GM23338 (cell line): ENCODE measurements at regions not wholly inside any gene's neighbourhood (a gene's known extent, or its start where the extent isn't known, plus 50 kb on each side); places are given as distances from the start of the nearest gene placed in this dataset.

Source experiments
- ATAC-seq: fragments of 200-7000 bp; cut with Tn5 transposase; 3 replicates; pipeline ENCODE4 v1.9.1; 2020
- DNase-seq: peaks from one replicate; pipeline ENCODE4 v3.0.0-alpha.2; 2015; ENCODE audit warnings: low spot score
- H2AFZ ChIP-seq: fragments of 200-600 bp; sonication (generic); 2 replicates; pipeline ENCODE4 v1.8.0; 2016; ENCODE audit warnings: antibody characterized with exemption, mild to moderate bottlenecking, moderate library complexity
- H3F3A ChIP-seq: fragments of 200-600 bp; sonication (generic); replicated peaks from 2 replicates; pipeline ENCODE4 v1.8.0; 2017; ENCODE audit warnings: antibody characterized with exemption, mixed run types, low read depth
- H3K27ac ChIP-seq: fragments of 200-600 bp; sonication (generic); 2 replicates; pipeline ENCODE4 v1.6.1; 2016; ENCODE audit warnings: low read depth
- H3K27me3 ChIP-seq: fragments of 200-600 bp; sonication (generic); 2 replicates; pipeline ENCODE4 v1.8.0; 2016; ENCODE audit warnings: mild to moderate bottlenecking, mixed run types, moderate library complexity; ENCODE audit not compliant: insufficient read depth
- H3K36me3 ChIP-seq: fragments of 200-600 bp; sonication (generic); 2 replicates; pipeline ENCODE4 v1.8.0; 2016; ENCODE audit warnings: mild to moderate bottlenecking; ENCODE audit not compliant: insufficient read depth
- H3K4me1 ChIP-seq: fragments of 200-600 bp; sonication (generic); 2 replicates; pipeline ENCODE4 v1.8.0; 2016; ENCODE audit warnings: mild to moderate bottlenecking, moderate library complexity; ENCODE audit not compliant: insufficient read depth
- H3K4me2 ChIP-seq: fragments of 200-600 bp; sonication (generic); 2 replicates; pipeline ENCODE4 v1.7.1; 2017; ENCODE audit warnings: mixed run types
- H3K4me3 ChIP-seq: fragments of 200-600 bp; sonication (generic); 2 replicates; pipeline ENCODE4 v1.6.1; 2016; ENCODE audit warnings: mixed run types
- H3K79me2 ChIP-seq: fragments of 200-600 bp; sonication (generic); replicated peaks from 2 replicates; pipeline ENCODE4 v1.8.0; 2017; ENCODE audit warnings: mild to moderate bottlenecking; ENCODE audit not compliant: insufficient read depth
- H3K9me2 ChIP-seq: fragments of 200-600 bp; sonication (generic); 2 replicates; pipeline ENCODE4 v1.8.0; 2017; ENCODE audit not compliant: insufficient read depth
- H4K20me1 ChIP-seq: fragments of 200-600 bp; sonication (generic); replicated peaks from 2 replicates; pipeline ENCODE4 v1.8.0; 2017; ENCODE audit warnings: mild to moderate bottlenecking; ENCODE audit not compliant: insufficient read depth
- H3K27ac Mint-ChIP-seq: 2 replicates; pipeline ENCODE4 v1.8.0; 2020; ENCODE audit warnings: inconsistent platforms, mild to moderate bottlenecking, moderate library complexity, mixed read lengths
- H3K27me3 Mint-ChIP-seq: 3 replicates; pipeline ENCODE4 v1.8.0; 2022; ENCODE audit warnings: low read depth, mild to moderate bottlenecking, moderate library complexity, mixed read lengths, inconsistent platforms; ENCODE audit not compliant: insufficient read depth, poor library complexity
- H3K36me3 Mint-ChIP-seq: 3 replicates; pipeline ENCODE4 v1.8.0; 2021; ENCODE audit warnings: low read depth, mild to moderate bottlenecking, inconsistent platforms, moderate library complexity, mixed read lengths
- H3K4me1 Mint-ChIP-seq: 3 replicates; pipeline ENCODE4 v1.8.0; 2020; ENCODE audit warnings: mild to moderate bottlenecking, inconsistent platforms, mixed read lengths
- H3K4me3 Mint-ChIP-seq: 3 replicates; pipeline ENCODE4 v1.8.0; 2021; ENCODE audit warnings: moderate library complexity, mild to moderate bottlenecking, inconsistent platforms, mixed read lengths
- H3K9me3 Mint-ChIP-seq: 3 replicates; pipeline ENCODE4 v1.8.0; 2020; ENCODE audit warnings: moderate library complexity, mild to moderate bottlenecking, inconsistent platforms, mixed read lengths
- EZH2 ChIP-seq: fragments of 200-600 bp; sonication (generic); IDR thresholded peaks from one replicate; pipeline ENCODE4 v1.8.0; 2017; ENCODE audit warnings: antibody characterized with exemption, mild to moderate bottlenecking, low read depth; ENCODE audit not compliant: unreplicated experiment
- EZH2phosphoT487 ChIP-seq: fragments of 200-600 bp; sonication (generic); IDR thresholded peaks from one replicate; pipeline ENCODE4 v1.8.1; 2018; ENCODE audit warnings: antibody characterized with exemption; ENCODE audit not compliant: unreplicated experiment
- JUNB ChIP-seq: IDR thresholded peaks from one replicate; pipeline ENCODE4 v1.6.1; 2016; ENCODE audit warnings: antibody characterized with exemption; ENCODE audit not compliant: unreplicated experiment
- NANOG ChIP-seq: IDR thresholded peaks from 2 replicates; pipeline ENCODE4 v1.6.1; 2016; ENCODE audit warnings: antibody characterized with exemption, borderline replicate concordance
- POLR2AphosphoS5 ChIP-seq: IDR thresholded peaks from 2 replicates; pipeline ENCODE4 v1.6.1; 2016; ENCODE audit warnings: antibody characterized with exemption, low read depth
- STAT1 ChIP-seq: IDR thresholded peaks from one replicate; pipeline ENCODE4 v1.6.1; 2016; ENCODE audit warnings: antibody characterized with exemption; ENCODE audit not compliant: unreplicated experiment
- ZNF114 ChIP-seq: fragments of 250-450 bp; sonication (Bioruptor Pico); IDR thresholded peaks from 2 replicates; pipeline ENCODE4 v1.5.0; 2020; ENCODE audit warnings: mild to moderate bottlenecking, moderate library complexity
- ZNF331 ChIP-seq: fragments of 250-450 bp; sonication (Bioruptor Pico); IDR thresholded peaks from 2 replicates; pipeline ENCODE4 v1.5.0; 2020; ENCODE audit warnings: low read depth, mild to moderate bottlenecking, moderate library complexity
- TF ChIP-seq, protein P1 (sequence below): IDR thresholded peaks from one replicate; pipeline ENCODE4 v1.6.1; 2018; ENCODE audit warnings: antibody characterized with exemption; ENCODE audit not compliant: unreplicated experiment
- TF ChIP-seq, protein P2 (sequence below), 2 experiments: fragments of 200-600 bp in 1 of 2; sonication (generic) in 1 of 2; conservative IDR thresholded peaks; 2 replicates each; pipeline versions ENCODE4 v1.5.1 to v1.6.1; 2016 to 2017; ENCODE audit warnings: antibody characterized with exemption in 2 of 2, low read depth in 2 of 2, mild to moderate bottlenecking in 2 of 2, moderate library complexity in 1 of 2
- TF ChIP-seq, protein P3 (sequence below): IDR thresholded peaks from 2 replicates; pipeline ENCODE4 v1.6.1; 2016; ENCODE audit warnings: antibody characterized with exemption

DNA sequence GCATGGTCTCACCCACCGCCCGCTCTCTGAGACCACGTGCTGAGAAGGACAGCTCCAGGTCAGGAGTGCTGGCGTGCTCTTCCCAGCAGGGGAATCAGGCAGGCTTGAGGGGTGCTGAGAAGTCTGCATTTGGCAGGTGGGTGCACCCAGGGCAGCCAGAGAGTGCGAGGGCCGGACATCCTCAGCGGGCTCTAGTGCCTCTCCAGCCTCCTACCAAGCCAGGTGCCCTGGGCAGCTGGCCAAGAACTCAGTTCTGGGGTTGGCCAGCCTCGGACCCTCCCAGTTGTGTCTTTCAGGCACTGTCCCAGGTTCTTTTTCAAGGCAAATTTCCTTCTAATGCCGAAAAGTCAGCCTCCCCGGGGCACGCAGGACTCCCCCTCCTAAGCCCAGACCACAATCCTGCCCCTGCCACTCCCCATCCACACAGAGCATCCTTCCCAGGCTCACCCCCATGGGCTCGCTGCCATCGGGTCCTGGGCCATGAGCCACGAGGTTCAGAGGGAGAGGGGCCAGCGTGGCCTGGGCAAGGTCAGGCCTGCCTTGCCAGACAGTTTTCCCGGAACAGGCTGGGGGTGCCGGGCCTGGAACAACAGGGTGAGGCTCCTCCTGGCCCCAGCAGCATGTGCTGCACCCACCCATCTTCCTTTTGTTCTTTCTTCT, 52.2 kb upstream of the GPC1 start:
- H3K4me1 Mint-ChIP-seq = no peaks in the 10 kb centered on the region
- Histone ChIP-seq H3K4me1 (no peaks in the 10 kb centered on the region), H2AFZ (no peak overlapping the region), H3K36me3 (no peaks in the 10 kb centered on the region), H3K27me3 (no peaks in the 10 kb centered on the region), H3K4me3 (no peak overlapping the region), H3K79me2 (no peaks in the 10 kb centered on the region), H3K9me2 (no peaks in the 10 kb centered on the region), H3K4me2 (no peak overlapping the region), H4K20me1 (no peaks in the 10 kb centered on the region; the same call in 1 of the 2 replicates), H3K27ac (no peak overlapping the region), H3F3A (no peaks in the 10 kb centered on the region)
- no peaks in the 10 kb centered on the region for H3K36me3 Mint-ChIP-seq
- H3K27ac Mint-ChIP-seq = no peak overlapping the region
- no peak overlapping the region for H3K4me3 Mint-ChIP-seq
- ATAC-seq (no peak), DNase-seq (no peak)
- H3K27me3 Mint-ChIP-seq = peaks cover 4% of the 10 kb centered on the region
- no peak for TF ChIP-seq JUNB
- no peak for TF ChIP-seq ZNF331
- TF ChIP-seq EZH2phosphoT487 = no peak
- TF ChIP-seq, protein P1, sequence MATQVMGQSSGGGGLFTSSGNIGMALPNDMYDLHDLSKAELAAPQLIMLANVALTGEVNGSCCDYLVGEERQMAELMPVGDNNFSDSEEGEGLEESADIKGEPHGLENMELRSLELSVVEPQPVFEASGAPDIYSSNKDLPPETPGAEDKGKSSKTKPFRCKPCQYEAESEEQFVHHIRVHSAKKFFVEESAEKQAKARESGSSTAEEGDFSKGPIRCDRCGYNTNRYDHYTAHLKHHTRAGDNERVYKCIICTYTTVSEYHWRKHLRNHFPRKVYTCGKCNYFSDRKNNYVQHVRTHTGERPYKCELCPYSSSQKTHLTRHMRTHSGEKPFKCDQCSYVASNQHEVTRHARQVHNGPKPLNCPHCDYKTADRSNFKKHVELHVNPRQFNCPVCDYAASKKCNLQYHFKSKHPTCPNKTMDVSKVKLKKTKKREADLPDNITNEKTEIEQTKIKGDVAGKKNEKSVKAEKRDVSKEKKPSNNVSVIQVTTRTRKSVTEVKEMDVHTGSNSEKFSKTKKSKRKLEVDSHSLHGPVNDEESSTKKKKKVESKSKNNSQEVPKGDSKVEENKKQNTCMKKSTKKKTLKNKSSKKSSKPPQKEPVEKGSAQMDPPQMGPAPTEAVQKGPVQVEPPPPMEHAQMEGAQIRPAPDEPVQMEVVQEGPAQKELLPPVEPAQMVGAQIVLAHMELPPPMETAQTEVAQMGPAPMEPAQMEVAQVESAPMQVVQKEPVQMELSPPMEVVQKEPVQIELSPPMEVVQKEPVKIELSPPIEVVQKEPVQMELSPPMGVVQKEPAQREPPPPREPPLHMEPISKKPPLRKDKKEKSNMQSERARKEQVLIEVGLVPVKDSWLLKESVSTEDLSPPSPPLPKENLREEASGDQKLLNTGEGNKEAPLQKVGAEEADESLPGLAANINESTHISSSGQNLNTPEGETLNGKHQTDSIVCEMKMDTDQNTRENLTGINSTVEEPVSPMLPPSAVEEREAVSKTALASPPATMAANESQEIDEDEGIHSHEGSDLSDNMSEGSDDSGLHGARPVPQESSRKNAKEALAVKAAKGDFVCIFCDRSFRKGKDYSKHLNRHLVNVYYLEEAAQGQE = no peak
- TF ChIP-seq, protein P2, sequence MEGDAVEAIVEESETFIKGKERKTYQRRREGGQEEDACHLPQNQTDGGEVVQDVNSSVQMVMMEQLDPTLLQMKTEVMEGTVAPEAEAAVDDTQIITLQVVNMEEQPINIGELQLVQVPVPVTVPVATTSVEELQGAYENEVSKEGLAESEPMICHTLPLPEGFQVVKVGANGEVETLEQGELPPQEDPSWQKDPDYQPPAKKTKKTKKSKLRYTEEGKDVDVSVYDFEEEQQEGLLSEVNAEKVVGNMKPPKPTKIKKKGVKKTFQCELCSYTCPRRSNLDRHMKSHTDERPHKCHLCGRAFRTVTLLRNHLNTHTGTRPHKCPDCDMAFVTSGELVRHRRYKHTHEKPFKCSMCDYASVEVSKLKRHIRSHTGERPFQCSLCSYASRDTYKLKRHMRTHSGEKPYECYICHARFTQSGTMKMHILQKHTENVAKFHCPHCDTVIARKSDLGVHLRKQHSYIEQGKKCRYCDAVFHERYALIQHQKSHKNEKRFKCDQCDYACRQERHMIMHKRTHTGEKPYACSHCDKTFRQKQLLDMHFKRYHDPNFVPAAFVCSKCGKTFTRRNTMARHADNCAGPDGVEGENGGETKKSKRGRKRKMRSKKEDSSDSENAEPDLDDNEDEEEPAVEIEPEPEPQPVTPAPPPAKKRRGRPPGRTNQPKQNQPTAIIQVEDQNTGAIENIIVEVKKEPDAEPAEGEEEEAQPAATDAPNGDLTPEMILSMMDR (conservative IDR thresholded peaks at IDR 0.05; ENCODE audit: low read depth in 2 of 2) = no peak
- TF ChIP-seq EZH2 = no peak
- no peak for TF ChIP-seq STAT1
- TF ChIP-seq ZNF114 = no peak
- no peaks in the 10 kb centered on the region for H3K9me3 Mint-ChIP-seq

DNA sequence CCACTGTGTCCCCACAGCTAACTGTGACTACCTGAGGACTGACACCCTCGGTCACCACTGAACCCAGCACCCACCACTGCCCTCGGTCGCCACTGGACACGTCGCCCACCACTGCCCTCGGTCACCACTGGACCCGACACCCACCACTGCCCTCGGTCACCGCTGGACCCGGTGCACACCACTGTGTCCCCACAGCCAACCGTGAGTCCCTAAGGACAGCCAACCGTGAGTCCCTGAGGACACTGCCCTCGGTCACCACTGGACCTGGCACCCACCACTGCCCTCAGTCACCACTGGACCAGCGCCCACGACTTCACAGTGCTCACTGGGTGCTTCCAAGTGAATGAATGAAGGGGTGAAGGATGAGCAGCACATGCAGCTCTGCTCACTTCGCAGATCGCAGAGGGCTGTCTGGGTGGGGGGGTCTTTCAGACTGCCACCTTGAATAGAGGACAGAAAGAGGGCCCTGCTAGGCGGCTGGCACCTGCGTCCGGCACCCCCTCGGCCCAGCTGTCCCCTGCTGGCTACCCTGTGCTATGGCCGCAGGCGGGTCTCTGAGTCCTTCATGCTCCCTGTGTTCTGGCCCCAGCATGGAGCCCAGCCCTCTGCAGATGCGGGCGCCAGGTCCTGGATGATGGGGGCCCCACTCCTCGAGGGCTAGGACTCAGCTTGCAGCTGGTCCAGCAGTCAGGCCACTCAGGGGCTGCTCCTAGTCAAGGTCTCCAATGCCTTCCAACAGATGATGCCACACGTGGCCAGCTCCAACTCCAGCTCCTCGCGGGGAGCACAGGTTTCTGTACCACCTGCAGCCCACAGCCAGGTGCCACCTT, 51.4 kb upstream of the GPC1 start:
- H2AFZ ChIP-seq = no peak overlapping the region
- Mint-ChIP-seq H3K4me1 (no peaks in the 10 kb centered on the region), H3K27ac (no peak overlapping the region)
- TF ChIP-seq ZNF114 (no peak), STAT1 (no peak), NANOG (no peak), POLR2AphosphoS5 (no peak)
- TF ChIP-seq, protein P3, sequence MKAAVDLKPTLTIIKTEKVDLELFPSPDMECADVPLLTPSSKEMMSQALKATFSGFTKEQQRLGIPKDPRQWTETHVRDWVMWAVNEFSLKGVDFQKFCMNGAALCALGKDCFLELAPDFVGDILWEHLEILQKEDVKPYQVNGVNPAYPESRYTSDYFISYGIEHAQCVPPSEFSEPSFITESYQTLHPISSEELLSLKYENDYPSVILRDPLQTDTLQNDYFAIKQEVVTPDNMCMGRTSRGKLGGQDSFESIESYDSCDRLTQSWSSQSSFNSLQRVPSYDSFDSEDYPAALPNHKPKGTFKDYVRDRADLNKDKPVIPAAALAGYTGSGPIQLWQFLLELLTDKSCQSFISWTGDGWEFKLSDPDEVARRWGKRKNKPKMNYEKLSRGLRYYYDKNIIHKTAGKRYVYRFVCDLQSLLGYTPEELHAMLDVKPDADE = no peak
- TF ChIP-seq, protein P1 = no peak

More for the DNA sequence above, 51.4 kb upstream of the GPC1 start:
- H3K4me1 ChIP-seq = no peaks in the 10 kb centered on the region
- H3K4me3 ChIP-seq = no peak overlapping the region
- H3K4me3 Mint-ChIP-seq = no peak overlapping the region
- no peak overlapping the region for H3K4me2 ChIP-seq
- no peaks in the 10 kb centered on the region for H3K79me2 ChIP-seq
- H3F3A ChIP-seq = no peaks in the 10 kb centered on the region
- DNase-seq (no peak), ATAC-seq (peak; percentile 43; the same call in 2 of the 3 replicates)
- H3K27ac ChIP-seq = no peak overlapping the region
- no peaks in the 10 kb centered on the region for H3K27me3 ChIP-seq
- H4K20me1 ChIP-seq = no peaks in the 10 kb centered on the region; the same call in 1 of the 2 replicates
- no peaks in the 10 kb centered on the region for H3K36me3 Mint-ChIP-seq
- no peaks in the 10 kb centered on the region for H3K9me3 Mint-ChIP-seq
- H3K27me3 Mint-ChIP-seq = peaks cover 4% of the 10 kb centered on the region
- H3K9me2 ChIP-seq = no peaks in the 10 kb centered on the region
- no peaks in the 10 kb centered on the region for H3K36me3 ChIP-seq
